Memory B cell (primary cell): ENCODE measurements at regions not wholly inside any gene's neighbourhood (a gene's known extent, or its start where the extent isn't known, plus 50 kb on each side); places are given as distances from the start of the nearest gene placed in this dataset.

Experiments
- ATAC-seq: fragments of 150-1000 bp; cut with Tn5 transposase; 2 replicates; pipeline ENCODE4 v1.10.0; 2021; ENCODE audit warnings: low read depth, mild to moderate bottlenecking, moderate library complexity
- DNase-seq, 2 donors: peaks; one replicate each; pipeline ENCODE4 v3.0.0; 2022; ENCODE audit warnings: low spot score in 2 of 2
- H3K27ac Mint-ChIP-seq: one replicate; pipeline ENCODE4 v1.8.0; 2022; ENCODE audit warnings: mild to moderate bottlenecking, moderate library complexity, mixed read lengths
- H3K27me3 Mint-ChIP-seq: one replicate; pipeline ENCODE4 v1.8.0; 2022; ENCODE audit warnings: mixed read lengths
- H3K36me3 Mint-ChIP-seq: one replicate; pipeline ENCODE4 v1.8.0; 2022; ENCODE audit warnings: mild to moderate bottlenecking, mixed read lengths
- H3K4me1 Mint-ChIP-seq: one replicate; pipeline ENCODE4 v1.8.0; 2022; ENCODE audit warnings: mixed read lengths
- H3K4me3 Mint-ChIP-seq: one replicate; pipeline ENCODE4 v1.8.0; 2022; ENCODE audit warnings: mild to moderate bottlenecking, moderate library complexity, mixed read lengths
- H3K9me3 Mint-ChIP-seq: one replicate; pipeline ENCODE4 v1.8.0; 2022; ENCODE audit warnings: mixed read lengths

- Mint-ChIP-seq H3K4me1 (peaks cover 9% of the 10 kb centered on the region), H3K36me3 (no peaks in the 10 kb centered on the region), H3K27me3 (no peaks in the 10 kb centered on the region)
Observed at GRCh38 chr3:117059956-117060270, 350.3 kb downstream of the TUSC7 start.

GRCh38 chr3:117063930-117064329 is 354.4 kb downstream of the TUSC7 start:
- H3K4me1 Mint-ChIP-seq = no peaks in the 10 kb centered on the region
- ATAC-seq = no peak

More at GRCh38 chr3:117059956-117060270, 350.3 kb downstream of the TUSC7 start:
- Mint-ChIP-seq H3K4me3 (no peak overlapping the region), H3K9me3 (peaks cover 2% of the 10 kb centered on the region), H3K27ac (no peak overlapping the region)
- no peak for DNase-seq
- ATAC-seq = no peak

GRCh38 chr3:117068301-117068700 is 358.7 kb downstream of the TUSC7 start:
- no peaks in the 10 kb centered on the region for H3K9me3 Mint-ChIP-seq
- H3K4me1 Mint-ChIP-seq = no peaks in the 10 kb centered on the region
- H3K27ac Mint-ChIP-seq = no peak overlapping the region

More at GRCh38 chr3:117063930-117064329, 354.4 kb downstream of the TUSC7 start:
- no peaks in the 10 kb centered on the region for H3K36me3 Mint-ChIP-seq
- no peak overlapping the region for H3K27ac Mint-ChIP-seq
- no peaks in the 10 kb centered on the region for H3K27me3 Mint-ChIP-seq
- H3K4me3 Mint-ChIP-seq = no peak overlapping the region
- no peak for DNase-seq
- H3K9me3 Mint-ChIP-seq = no peaks in the 10 kb centered on the region

GRCh38 chr3:117074826-117075225 is 365.2 kb downstream of the TUSC7 start:
- H3K4me3 Mint-ChIP-seq = no peak overlapping the region
- ATAC-seq (no peak), DNase-seq (no peak)
- H3K27ac Mint-ChIP-seq = no peak overlapping the region
- no peaks in the 10 kb centered on the region for H3K9me3 Mint-ChIP-seq
- H3K36me3 Mint-ChIP-seq = no peaks in the 10 kb centered on the region
- no peaks in the 10 kb centered on the region for H3K27me3 Mint-ChIP-seq
- no peaks in the 10 kb centered on the region for H3K4me1 Mint-ChIP-seq

More at GRCh38 chr3:117068301-117068700, 358.7 kb downstream of the TUSC7 start:
- DNase-seq (no peak), ATAC-seq (no peak)
- Mint-ChIP-seq H3K36me3 (no peaks in the 10 kb centered on the region), H3K27me3 (no peaks in the 10 kb centered on the region), H3K4me3 (no peak overlapping the region)

- H3K4me3 Mint-ChIP-seq = no peak overlapping the region
Observed at GRCh38 chr3:117079997-117080396, 370.4 kb downstream of the TUSC7 start.

GRCh38 chr3:117080872-117081271 is 371.3 kb downstream of the TUSC7 start:
- Mint-ChIP-seq H3K4me1 (no peaks in the 10 kb centered on the region), H3K4me3 (no peak overlapping the region), H3K36me3 (no peaks in the 10 kb centered on the region), H3K9me3 (no peaks in the 10 kb centered on the region), H3K27me3 (no peaks in the 10 kb centered on the region), H3K27ac (no peak overlapping the region)
- ATAC-seq (no peak), DNase-seq (no peak)

More at GRCh38 chr3:117079997-117080396, 370.4 kb downstream of the TUSC7 start:
- no peaks in the 10 kb centered on the region for H3K9me3 Mint-ChIP-seq
- no peak for ATAC-seq
- no peak for DNase-seq
- no peaks in the 10 kb centered on the region for H3K36me3 Mint-ChIP-seq
- H3K4me1 Mint-ChIP-seq = no peaks in the 10 kb centered on the region
- H3K27me3 Mint-ChIP-seq = no peaks in the 10 kb centered on the region
- H3K27ac Mint-ChIP-seq = no peak overlapping the region

GRCh38 chr3:117084277-117084676 is 374.7 kb downstream of the TUSC7 start:
- Mint-ChIP-seq H3K9me3 (peaks cover 2% of the 10 kb centered on the region), H3K36me3 (no peaks in the 10 kb centered on the region), H3K4me1 (no peaks in the 10 kb centered on the region), H3K4me3 (no peak overlapping the region), H3K27ac (no peak overlapping the region), H3K27me3 (no peaks in the 10 kb centered on the region)
- DNase-seq (no peak), ATAC-seq (no peak)

- Mint-ChIP-seq H3K4me3 (no peak overlapping the region), H3K4me1 (no peaks in the 10 kb centered on the region), H3K36me3 (no peaks in the 10 kb centered on the region), H3K9me3 (peaks cover 2% of the 10 kb centered on the region), H3K27me3 (no peaks in the 10 kb centered on the region), H3K27ac (no peak overlapping the region)
- ATAC-seq = no peak
- DNase-seq = no peak
Observed at GRCh38 chr3:117084739-117085270, 375.2 kb downstream of the TUSC7 start.

GRCh38 chr3:117091676-117092075 is 382.1 kb downstream of the TUSC7 start:
- Mint-ChIP-seq H3K27ac (no peak overlapping the region), H3K4me3 (no peak overlapping the region), H3K36me3 (no peaks in the 10 kb centered on the region), H3K9me3 (peaks cover 2% of the 10 kb centered on the region), H3K27me3 (peaks cover 2% of the 10 kb centered on the region), H3K4me1 (no peaks in the 10 kb centered on the region)
- no peak for ATAC-seq
- DNase-seq = no peak

GRCh38 chr3:117096549-117096948 is 387.0 kb downstream of the TUSC7 start:
- Mint-ChIP-seq H3K27me3 (no peaks in the 10 kb centered on the region), H3K4me3 (no peak overlapping the region), H3K4me1 (no peaks in the 10 kb centered on the region), H3K9me3 (no peaks in the 10 kb centered on the region), H3K27ac (no peak overlapping the region), H3K36me3 (no peaks in the 10 kb centered on the region)
- ATAC-seq = no peak
- DNase-seq = no peak

- H3K36me3 Mint-ChIP-seq = no peaks in the 10 kb centered on the region
Observed at GRCh38 chr3:117097351-117097750, 387.8 kb downstream of the TUSC7 start.

GRCh38 chr3:117101697-117102096 is 392.1 kb downstream of the TUSC7 start:
- no peak for ATAC-seq

More at GRCh38 chr3:117097351-117097750, 387.8 kb downstream of the TUSC7 start:
- no peaks in the 10 kb centered on the region for H3K4me1 Mint-ChIP-seq
- H3K4me3 Mint-ChIP-seq = no peak overlapping the region
- no peaks in the 10 kb centered on the region for H3K27me3 Mint-ChIP-seq
- no peaks in the 10 kb centered on the region for H3K9me3 Mint-ChIP-seq
- ATAC-seq (no peak), DNase-seq (no peak)
- H3K27ac Mint-ChIP-seq = no peak overlapping the region

GRCh38 chr3:117102426-117102825 is 392.8 kb downstream of the TUSC7 start:
- Mint-ChIP-seq H3K27me3 (peaks cover 1% of the 10 kb centered on the region), H3K4me1 (no peaks in the 10 kb centered on the region), H3K27ac (no peak overlapping the region), H3K9me3 (no peaks in the 10 kb centered on the region), H3K4me3 (no peak overlapping the region), H3K36me3 (no peaks in the 10 kb centered on the region)
- ATAC-seq (no peak), DNase-seq (no peak)

More at GRCh38 chr3:117101697-117102096, 392.1 kb downstream of the TUSC7 start:
- H3K4me3 Mint-ChIP-seq = no peak overlapping the region
- no peaks in the 10 kb centered on the region for H3K36me3 Mint-ChIP-seq
- no peaks in the 10 kb centered on the region for H3K9me3 Mint-ChIP-seq
- H3K27ac Mint-ChIP-seq = no peak overlapping the region
- peaks cover 1% of the 10 kb centered on the region for H3K27me3 Mint-ChIP-seq
- DNase-seq = no peak
- no peaks in the 10 kb centered on the region for H3K4me1 Mint-ChIP-seq

GRCh38 chr3:117103675-117104074 is 394.1 kb downstream of the TUSC7 start:
- Mint-ChIP-seq H3K4me1 (no peaks in the 10 kb centered on the region), H3K4me3 (no peak overlapping the region), H3K36me3 (no peaks in the 10 kb centered on the region), H3K27ac (no peak overlapping the region), H3K9me3 (no peaks in the 10 kb centered on the region), H3K27me3 (peaks cover 1% of the 10 kb centered on the region)
- ATAC-seq (no peak), DNase-seq (no peak)

GRCh38 chr3:117104381-117104780 is 394.8 kb downstream of the TUSC7 start:
- no peaks in the 10 kb centered on the region for H3K36me3 Mint-ChIP-seq
- no peak for DNase-seq
- peaks cover 1% of the 10 kb centered on the region for H3K27me3 Mint-ChIP-seq
- ATAC-seq = no peak
- H3K27ac Mint-ChIP-seq = no peak overlapping the region
- no peak overlapping the region for H3K4me3 Mint-ChIP-seq
- H3K4me1 Mint-ChIP-seq = no peaks in the 10 kb centered on the region
- H3K9me3 Mint-ChIP-seq = no peaks in the 10 kb centered on the region
